IPS-15b (cell line): ENCODE measurements at regions not wholly inside any gene's neighbourhood (a gene's known extent, or its start where the extent isn't known, plus 50 kb on each side); places are given as distances from the start of the nearest gene placed in this dataset.

Experiments
- H3K27me3 ChIP-seq: one replicate; pipeline ENCODE4 v1.6.1; 2013; ENCODE audit warnings: low read length; ENCODE audit not compliant: control insufficient read depth, insufficient read depth
- H3K36me3 ChIP-seq: one replicate; pipeline ENCODE4 v1.6.1; 2013; ENCODE audit warnings: low read length; ENCODE audit not compliant: control insufficient read depth, insufficient read depth
- H3K4me1 ChIP-seq: one replicate; pipeline ENCODE4 v1.6.1; 2013; ENCODE audit warnings: mild to moderate bottlenecking, low read length; ENCODE audit not compliant: control insufficient read depth, insufficient read depth
- H3K4me3 ChIP-seq: one replicate; pipeline ENCODE4 v1.5.1; 2013; ENCODE audit warnings: low read depth, low read length
- H3K9ac ChIP-seq: one replicate; pipeline ENCODE4 v1.6.1; 2013; ENCODE audit warnings: low read depth, mild to moderate bottlenecking, low read length
- H3K9me3 ChIP-seq: one replicate; pipeline ENCODE4 v1.6.1; 2013; ENCODE audit warnings: mild to moderate bottlenecking, low read length; ENCODE audit not compliant: control insufficient read depth, insufficient read depth

DNA sequence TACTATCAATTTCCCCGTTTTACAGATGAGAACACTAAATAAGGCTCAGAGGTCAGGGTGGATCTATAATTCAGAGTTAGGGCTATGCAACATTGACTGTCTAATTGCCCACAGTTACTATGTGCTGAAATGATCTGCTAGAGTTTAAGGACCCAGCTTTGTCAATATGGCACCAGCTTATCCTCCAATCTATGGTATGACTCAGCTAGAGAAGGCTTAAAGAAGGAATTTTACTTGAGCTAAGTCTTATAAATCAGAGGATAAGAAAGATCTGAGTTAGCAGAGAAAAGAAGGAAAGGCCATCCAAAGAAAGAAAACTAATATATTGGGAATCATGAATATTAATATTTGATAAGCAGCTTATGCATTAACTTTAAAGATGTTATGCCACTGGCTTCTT, 78.1 kb downstream of the ASB9 start:
- H3K27me3 ChIP-seq: no peaks in the 10 kb centered on the region
- H3K9ac ChIP-seq: no peak overlapping the region
- H3K4me1 ChIP-seq: no peaks in the 10 kb centered on the region
- no peaks in the 10 kb centered on the region for H3K36me3 ChIP-seq
- no peak overlapping the region for H3K4me3 ChIP-seq
- H3K9me3 ChIP-seq: no peaks in the 10 kb centered on the region

DNA sequence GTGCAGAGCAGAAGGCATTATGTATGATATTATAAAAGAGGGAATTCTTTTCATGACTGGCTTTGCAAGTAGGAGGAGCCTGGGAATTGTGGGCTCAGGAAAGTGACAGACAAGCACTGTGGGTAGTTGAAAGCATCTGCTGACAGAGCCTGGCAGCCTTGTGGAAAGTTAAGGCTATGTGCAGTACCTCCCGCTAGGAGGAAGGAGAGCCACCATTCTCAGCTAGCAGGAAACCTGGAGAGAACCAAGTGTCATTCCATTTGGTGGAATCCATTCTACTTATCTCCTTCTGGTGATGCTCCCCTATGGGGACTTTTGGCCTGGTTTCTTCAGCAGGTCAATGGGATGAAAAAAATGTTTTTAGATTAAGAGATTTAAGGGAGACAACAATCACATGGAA, 81.8 kb downstream of the ASB9 start:
- Histone ChIP-seq H3K4me3 (no peak overlapping the region), H3K9ac (no peak overlapping the region), H3K27me3 (no peaks in the 10 kb centered on the region), H3K36me3 (no peaks in the 10 kb centered on the region), H3K4me1 (no peaks in the 10 kb centered on the region), H3K9me3 (no peaks in the 10 kb centered on the region)

DNA sequence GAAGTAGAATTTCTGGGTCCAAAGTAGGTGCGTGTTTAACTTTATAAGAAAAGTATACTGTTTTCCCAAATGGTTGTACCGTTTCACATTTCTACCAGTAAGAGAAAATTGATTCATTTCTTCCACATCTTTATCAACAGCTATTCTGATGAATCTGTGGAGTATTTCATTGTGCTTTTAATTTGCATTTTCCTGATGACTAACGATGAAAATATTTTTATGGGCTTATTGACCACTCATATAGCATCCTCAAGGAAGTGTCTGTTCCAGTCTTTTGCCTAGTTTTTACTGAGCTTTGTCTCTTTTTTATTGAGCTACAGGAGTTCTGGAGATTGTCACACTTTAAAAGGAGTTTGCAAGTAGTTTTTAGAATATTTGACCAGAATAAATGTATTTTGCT, 92.6 kb downstream of the ASB9 start:
- H3K9me3 ChIP-seq: no peaks in the 10 kb centered on the region
- no peaks in the 10 kb centered on the region for H3K36me3 ChIP-seq
- H3K9ac ChIP-seq: no peak overlapping the region
- H3K27me3 ChIP-seq: no peaks in the 10 kb centered on the region
- no peak overlapping the region for H3K4me3 ChIP-seq
- H3K4me1 ChIP-seq: no peaks in the 10 kb centered on the region

DNA sequence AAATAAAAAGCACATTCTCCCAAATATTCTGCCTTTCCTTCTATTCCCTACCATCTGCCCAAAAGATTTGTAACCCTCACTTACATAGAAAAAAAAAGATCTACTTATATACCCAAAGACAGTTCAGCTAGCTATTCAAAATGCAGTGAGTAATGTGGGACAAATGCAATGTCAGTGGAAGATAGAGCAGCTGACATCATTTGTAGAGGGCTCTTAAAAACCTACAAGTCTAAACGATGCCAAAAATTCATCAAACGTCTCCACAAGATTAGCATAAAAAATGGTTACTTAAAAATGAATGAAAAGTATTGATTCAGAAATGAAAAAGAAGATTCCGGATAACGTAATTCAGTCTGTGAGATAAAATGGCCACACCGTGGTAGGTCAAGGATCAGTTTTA, 96.5 kb downstream of the ASB9 start:
- no peaks in the 10 kb centered on the region for H3K27me3 ChIP-seq

DNA sequence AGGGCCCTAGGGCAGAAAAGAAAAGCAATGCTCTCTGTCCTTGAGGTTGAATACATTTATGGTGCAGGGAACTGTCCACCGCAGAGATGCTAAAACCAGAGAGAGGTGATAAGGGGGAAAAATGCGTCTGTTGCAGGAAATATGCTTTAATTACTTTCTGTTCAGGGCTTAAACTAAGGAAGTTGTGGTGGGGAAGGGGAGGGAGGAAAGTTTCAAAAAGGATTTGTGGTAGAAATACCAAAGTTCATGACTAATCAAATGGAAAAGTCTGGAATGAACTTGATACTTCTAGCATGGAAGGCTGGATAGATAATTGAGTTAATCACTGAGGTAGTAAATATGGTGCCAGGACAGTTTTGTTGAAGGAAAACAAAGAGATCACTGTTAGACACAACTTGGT, 99.0 kb downstream of the ASB9 start:
- no peaks in the 10 kb centered on the region for H3K4me1 ChIP-seq
- no peak overlapping the region for H3K4me3 ChIP-seq
- H3K9ac ChIP-seq: no peak overlapping the region
- H3K9me3 ChIP-seq: no peaks in the 10 kb centered on the region
- H3K27me3 ChIP-seq: no peaks in the 10 kb centered on the region
- no peaks in the 10 kb centered on the region for H3K36me3 ChIP-seq

More for the DNA sequence above, 96.5 kb downstream of the ASB9 start:
- H3K9me3 ChIP-seq: no peaks in the 10 kb centered on the region
- no peaks in the 10 kb centered on the region for H3K4me1 ChIP-seq
- no peaks in the 10 kb centered on the region for H3K36me3 ChIP-seq
- no peak overlapping the region for H3K9ac ChIP-seq
- H3K4me3 ChIP-seq: no peak overlapping the region

DNA sequence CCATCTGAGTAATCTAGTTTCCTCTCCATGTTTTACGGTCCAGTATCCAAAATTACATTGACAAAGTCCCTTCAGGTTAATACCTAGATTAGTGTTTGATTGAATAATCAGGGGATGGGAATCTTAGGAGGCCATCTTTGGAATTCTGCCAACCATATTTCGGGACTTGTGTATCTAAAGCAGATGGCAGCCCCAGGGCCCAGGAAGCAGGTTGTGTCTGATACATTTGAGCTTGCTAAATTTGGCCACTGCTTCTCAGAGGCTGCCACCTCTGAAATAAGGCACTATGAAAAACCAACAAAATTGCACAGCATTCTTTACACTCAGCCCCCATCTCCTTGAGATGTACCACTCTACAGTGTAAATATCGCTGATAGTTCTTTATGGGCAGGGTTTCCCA, 102.1 kb downstream of the ASB9 start:
- no peaks in the 10 kb centered on the region for H3K27me3 ChIP-seq
- H3K36me3 ChIP-seq: no peaks in the 10 kb centered on the region
- no peaks in the 10 kb centered on the region for H3K9me3 ChIP-seq
- no peak overlapping the region for H3K4me3 ChIP-seq
- no peaks in the 10 kb centered on the region for H3K4me1 ChIP-seq
- no peak overlapping the region for H3K9ac ChIP-seq

DNA sequence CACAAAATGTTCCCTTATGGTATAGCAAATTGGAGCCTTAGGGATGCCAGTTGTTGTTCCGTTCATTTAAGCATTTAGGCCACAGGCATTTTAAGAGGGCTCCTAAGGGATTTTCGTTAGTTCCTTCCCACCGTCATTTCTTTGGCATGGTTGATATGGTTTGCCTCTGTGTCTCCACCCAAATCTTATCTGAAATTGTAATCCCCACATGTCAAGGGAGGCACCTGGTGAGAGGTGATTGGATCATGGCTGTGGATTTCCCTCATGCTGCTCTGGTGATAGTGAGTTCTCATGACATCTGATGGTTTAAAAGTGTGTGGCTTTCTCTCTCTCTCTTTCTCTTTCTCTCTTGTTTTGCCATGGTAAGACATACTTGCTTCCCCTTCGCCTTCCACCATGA, 104.1 kb downstream of the ASB9 start:
- H3K4me3 ChIP-seq: no peak overlapping the region
- no peak overlapping the region for H3K9ac ChIP-seq
- no peaks in the 10 kb centered on the region for H3K36me3 ChIP-seq

DNA sequence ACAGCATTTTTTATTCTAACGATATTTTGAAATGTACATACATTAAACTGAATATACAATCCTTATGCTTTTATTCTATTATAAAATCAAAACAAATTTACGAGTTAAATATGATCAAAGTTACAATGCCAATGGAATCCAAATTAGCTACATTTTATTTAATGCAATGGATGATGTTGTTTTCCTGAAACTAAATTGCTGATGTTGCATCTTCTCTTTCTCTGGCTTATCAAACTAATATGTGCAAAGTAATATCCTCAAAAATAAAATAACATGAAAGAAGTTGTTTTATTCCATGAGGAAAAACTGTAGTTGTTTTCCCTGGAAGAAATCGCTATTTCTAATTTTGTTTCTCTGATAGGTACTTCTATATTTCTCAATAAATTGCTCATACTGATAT, 106.8 kb downstream of the ASB9 start:
- Histone ChIP-seq H3K27me3 (no peaks in the 10 kb centered on the region), H3K4me3 (no peak overlapping the region), H3K9ac (no peak overlapping the region), H3K36me3 (no peaks in the 10 kb centered on the region), H3K4me1 (no peaks in the 10 kb centered on the region), H3K9me3 (no peaks in the 10 kb centered on the region)

More for the DNA sequence above, 104.1 kb downstream of the ASB9 start:
- no peaks in the 10 kb centered on the region for H3K9me3 ChIP-seq
- no peaks in the 10 kb centered on the region for H3K4me1 ChIP-seq
- H3K27me3 ChIP-seq: no peaks in the 10 kb centered on the region

DNA sequence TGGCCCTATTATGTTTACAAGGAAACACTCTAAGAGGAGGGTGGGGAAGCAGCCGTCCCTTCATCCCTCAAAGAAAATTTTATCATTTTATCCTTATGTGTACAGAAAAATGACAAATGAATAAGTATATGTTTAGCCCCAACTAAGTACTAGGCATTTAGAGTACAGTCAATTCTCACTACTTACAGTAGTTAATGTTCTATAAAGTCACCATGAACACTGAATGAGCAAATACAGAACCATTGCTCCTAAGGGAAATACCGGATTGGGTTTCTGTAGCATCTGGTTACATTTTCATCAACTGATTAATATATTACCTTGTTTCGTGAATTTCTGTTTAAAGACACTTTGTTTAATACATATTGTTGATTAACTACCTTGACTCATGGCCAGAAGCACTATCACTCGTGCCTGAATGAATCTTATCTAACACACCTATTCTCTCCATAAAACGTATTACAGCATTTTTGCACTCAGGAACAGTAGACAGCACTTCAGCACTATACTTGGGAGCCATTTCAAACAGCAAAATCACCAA, 109.3 kb downstream of the ASB9 start:
- Histone ChIP-seq H3K9ac (no peak overlapping the region), H3K4me3 (no peak overlapping the region), H3K9me3 (no peaks in the 10 kb centered on the region)

DNA sequence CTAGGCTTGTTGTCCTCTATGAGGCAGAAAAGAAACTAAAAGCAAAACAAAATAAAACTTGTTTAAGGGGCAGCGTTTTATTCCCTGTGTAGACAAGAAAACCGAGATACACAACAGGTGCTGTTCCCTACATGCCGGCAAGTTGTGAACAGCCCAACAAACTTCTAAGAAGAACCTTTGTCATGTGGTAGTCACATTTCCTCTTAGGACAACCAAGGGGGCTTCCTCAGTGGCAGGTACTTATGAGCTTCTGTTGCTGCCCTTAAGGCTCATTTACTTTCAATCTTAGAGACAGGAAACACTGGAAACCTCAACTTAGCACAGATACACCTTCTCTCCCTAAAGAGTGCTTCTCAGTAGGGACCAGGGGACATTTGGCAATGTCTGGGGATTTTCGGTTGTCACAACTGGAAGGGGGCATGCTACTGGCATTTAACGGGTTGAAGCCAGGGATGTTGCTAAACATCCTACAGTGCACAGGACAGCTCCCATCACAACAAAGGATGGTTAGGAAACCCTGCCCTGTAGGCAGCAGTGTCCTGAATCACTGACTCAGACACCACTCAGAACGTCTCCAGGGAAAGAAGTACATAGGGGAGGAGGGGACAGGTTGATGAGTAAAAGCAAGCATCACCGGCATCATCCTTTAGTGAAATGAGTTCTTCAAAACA, 111.0 kb downstream of the ASB9 start:
- no peak overlapping the region for H3K9ac ChIP-seq
- H3K4me1 ChIP-seq: no peaks in the 10 kb centered on the region
- no peaks in the 10 kb centered on the region for H3K36me3 ChIP-seq
- H3K27me3 ChIP-seq: no peaks in the 10 kb centered on the region
- H3K4me3 ChIP-seq: no peak overlapping the region
- no peaks in the 10 kb centered on the region for H3K9me3 ChIP-seq

More for the DNA sequence above, 109.3 kb downstream of the ASB9 start:
- H3K27me3 ChIP-seq: no peaks in the 10 kb centered on the region
- H3K4me1 ChIP-seq: no peaks in the 10 kb centered on the region
- H3K36me3 ChIP-seq: no peaks in the 10 kb centered on the region

DNA sequence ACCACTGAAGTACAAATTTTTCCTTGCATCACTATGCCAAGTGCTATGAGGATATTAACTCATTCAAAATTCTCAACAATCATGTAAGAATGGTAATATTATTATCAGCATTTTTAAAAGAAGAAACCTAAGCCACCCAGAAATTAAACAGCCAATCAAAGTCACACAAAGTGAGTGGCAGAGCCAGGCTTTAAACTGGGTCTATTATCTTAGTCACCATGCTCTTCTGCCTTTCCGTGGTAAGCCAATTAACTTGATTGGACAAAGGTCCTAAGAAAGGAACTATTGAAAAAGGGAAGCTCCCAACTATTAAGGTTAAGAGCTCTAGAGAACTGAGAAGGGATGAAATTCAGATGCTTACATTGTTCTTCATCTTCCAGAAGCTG, 111.5 kb downstream of the ASB9 start:
- H3K9me3 ChIP-seq: no peaks in the 10 kb centered on the region
- H3K27me3 ChIP-seq: no peaks in the 10 kb centered on the region
- H3K9ac ChIP-seq: no peak overlapping the region
- no peak overlapping the region for H3K4me3 ChIP-seq
- H3K4me1 ChIP-seq: no peaks in the 10 kb centered on the region
- H3K36me3 ChIP-seq: no peaks in the 10 kb centered on the region

DNA sequence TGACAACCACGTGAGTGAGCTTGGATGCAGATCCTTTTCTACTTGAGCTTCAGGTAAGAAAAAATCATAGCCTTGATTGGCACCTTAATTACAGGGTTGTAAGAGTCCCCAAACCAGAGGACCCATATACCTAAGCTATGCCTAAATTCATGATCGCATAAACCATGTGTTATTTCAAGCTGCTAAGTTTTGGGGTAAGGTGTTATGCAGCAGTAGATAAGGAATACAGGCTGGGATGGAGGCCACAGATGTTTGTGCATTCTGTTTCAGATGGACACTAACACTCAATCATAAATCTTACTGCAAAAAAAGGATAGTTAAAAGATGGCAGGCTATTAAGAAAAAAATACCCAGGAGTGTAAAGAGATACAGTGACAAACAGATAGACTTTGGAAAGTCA, 112.3 kb downstream of the ASB9 start:
- H3K36me3 ChIP-seq: no peaks in the 10 kb centered on the region
- no peaks in the 10 kb centered on the region for H3K9me3 ChIP-seq
- H3K27me3 ChIP-seq: no peaks in the 10 kb centered on the region
- no peak overlapping the region for H3K9ac ChIP-seq
- no peaks in the 10 kb centered on the region for H3K4me1 ChIP-seq
- H3K4me3 ChIP-seq: no peak overlapping the region
